Posterior vena cava (tissue), 2 donors: ENCODE measurements at regions not wholly inside any gene's neighbourhood (a gene's known extent, or its start where the extent isn't known, plus 50 kb on each side); places are given as distances from the start of the nearest gene placed in this dataset.

Experiments
- DNase-seq: peaks from one replicate; pipeline ENCODE4 v3.0.0-alpha.2; 2020; ENCODE audit warnings: low spot score
- intact Hi-C, 2 donors: fragments of 100-400 bp; cut with DNase I; formaldehyde crosslinking; loops; one replicate each; pipeline versions ENCODE4 v1.14.1 to v1.14.2; 2022 to 2023
- donor health status: DM: yes; HTN: yes; CAD: no.
- donor health status: DM: yes; HTN: yes; CAD: no.

DNA sequence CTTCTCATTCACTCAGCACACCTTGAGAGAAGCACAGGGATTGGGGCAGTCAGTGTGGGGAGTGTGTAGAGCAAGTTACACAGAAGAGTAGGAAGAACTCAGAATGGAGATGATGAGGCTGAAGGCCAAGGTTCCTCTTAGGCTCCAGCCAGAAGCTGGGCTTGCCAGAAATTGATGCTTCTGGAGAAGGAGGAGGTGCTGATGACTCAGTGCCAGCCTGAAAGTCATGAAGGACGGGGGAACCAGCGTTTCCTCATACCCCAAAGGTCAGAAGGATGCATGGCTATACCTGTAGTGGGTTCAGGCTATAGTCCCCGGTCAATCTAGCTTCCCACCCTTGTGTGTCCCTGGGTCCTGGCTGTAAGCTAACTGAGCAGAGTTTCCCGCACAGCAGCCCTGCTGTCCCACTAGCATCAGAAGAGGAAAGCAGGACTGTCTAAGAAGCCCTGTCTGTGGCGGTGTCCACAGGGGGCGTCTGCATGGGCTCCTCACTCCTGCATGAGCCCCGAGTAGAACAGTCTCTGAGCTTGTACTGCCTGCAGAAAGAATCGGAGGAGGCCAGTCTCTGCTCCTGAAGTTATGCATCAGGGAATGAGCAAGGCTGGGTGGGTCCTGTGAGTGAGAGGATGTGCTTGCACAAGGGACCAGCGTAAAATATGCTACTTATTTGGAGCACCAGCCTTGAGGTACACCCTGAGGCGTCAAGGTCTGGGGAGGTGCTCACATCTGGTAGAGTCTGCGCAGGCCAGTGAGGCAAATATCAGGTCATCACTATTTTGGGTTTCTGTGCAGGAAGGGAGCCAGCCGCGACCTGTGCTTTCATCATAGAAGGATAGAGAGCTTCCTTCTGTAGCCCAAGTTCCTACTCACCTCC lies 148.5 kb downstream of the MRPL14 start:
- intact Hi-C loops, result no loop called here
- DNase-seq, result peak; percentile 73

DNA sequence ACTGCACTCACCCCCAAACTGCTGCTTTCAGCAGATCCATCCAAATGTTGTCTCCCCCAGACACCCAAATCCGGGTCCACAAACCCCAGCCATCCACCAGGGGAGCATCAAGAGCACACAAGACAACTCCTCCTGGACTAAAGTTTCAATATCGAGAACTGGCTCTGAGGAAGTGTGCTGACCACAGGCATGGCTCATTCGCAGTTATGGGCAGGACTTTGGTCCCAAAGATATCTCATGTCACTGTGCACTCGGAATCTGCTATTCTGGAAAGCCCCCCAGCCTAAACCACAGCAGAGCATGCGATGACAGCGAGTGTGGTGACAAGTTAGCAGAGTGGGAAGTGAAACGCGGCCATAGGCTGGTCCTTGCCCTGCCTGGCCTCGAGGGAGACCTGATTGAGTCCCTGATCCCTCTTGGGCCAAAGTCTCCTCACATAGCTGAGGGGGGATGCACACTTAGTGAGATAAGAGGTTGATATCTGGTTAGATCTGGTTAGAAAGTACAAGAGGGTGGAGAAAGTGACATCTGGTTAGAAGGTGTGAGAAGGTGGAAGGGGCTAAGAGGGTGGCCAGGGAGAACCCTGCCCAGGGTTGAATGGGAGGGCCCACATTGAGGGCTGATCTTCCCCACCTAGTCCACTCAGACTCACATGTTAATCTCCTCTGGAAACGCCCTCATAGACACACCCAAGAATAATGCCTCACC lies 149.7 kb downstream of the MRPL14 start:
- DNase-seq, result peak; percentile 38
- intact Hi-C loops, result no loop called here

DNA sequence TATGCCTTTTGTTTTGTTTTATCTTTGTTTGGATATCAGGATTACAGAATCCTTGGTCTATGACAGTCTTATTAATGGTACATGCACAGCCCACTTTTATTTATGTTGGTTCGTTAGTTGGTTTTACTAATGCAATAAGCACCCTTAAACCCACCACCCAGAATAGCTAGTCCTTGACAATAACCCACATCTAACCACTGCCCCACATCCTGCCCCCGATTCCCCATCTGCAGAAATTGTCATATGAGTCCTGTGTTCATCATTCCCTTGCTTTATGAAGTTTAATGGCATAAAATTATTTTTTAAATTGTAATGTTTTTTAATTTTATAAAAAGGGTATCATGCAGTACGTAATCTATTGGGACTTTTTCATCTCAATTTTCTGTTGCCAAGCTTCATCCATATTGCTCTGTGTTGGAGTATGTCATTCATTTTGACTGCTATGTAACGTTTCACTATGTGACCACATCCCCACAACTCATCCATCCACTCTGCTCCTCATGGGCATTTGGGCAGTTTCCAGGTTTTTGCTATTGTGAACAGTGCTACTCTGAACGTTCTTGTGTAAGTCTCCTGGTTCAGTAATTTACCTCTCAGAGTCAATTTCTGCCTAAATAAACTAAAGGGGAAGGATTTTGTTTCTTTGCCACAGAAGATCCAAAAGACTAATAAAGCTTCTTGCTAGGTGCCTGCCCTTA lies 150.4 kb downstream of the MRPL14 start:
- intact Hi-C loops, result no loop called here
- DNase-seq, result peak; percentile 5

DNA sequence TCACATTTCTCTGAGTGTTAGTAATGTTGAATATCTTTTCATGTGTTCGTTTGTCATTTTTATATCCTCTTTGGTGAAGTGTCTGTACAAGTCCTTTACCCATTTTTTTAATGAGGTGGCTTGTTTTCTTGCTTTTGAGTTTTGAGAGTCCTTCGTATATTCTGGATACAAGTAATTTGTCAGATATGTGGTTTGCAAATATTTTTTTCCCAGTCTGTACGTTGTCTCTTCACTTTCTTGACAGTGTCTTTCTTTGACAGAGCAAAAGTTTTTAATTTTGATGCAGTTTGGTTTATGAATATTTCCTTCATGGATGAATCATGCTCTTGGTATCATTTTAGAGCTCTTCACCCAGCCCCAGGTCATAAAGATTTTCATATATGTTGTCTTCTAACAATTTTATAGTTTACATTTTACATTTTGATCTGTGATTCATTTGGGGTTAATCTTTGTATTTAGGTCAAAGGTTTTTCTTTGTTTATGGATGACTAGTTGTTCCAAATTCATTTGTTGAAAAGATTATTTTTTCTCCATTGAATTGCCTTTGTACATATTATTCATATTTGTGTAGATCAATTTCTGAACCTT lies 152.5 kb downstream of the MRPL14 start:
- intact Hi-C loops, result no loop called here
- DNase-seq, result no peak

DNA sequence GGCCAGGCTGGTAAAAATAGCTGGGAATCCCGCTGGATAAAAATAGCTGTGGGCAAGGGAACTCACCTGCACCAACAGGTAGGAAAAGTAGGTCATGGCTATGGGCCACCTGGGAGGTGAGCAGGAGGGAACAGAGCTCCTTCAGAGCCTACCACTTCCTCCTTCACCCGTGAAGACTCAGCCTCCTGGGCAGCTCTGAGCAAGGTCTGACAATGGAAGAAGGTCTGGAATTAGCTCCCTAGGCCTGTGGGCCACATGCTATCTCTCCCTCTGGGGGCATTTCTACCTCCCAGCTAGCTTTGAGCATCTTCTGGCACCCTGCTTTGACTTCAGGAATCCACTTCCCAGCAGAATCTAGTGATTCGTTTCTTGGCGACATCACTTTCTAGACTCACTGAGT lies 153.9 kb downstream of the MRPL14 start:
- no peak for DNase-seq
- intact Hi-C loops, result no loop called here

DNA sequence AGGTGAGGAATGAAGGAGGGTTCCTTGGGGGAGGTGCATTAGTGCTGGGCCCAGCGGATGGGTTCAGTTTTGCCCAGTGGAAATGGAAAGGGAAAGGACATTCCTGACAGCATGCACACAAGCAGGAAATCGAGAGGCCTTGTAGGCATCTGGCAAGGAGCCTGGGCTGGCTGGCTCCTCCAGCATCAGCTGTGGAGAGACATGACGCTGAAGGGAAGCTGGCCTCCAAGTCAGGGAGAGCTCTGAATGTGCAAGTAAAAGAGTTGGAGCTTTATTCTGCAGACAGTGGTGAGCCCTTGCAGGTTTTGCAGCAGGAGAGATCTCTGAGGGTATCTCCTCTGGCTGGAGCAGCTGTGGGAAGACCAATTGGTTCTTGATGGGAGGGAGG lies 154.3 kb downstream of the MRPL14 start:
- peak; percentile 94 for DNase-seq
- intact Hi-C loops, result no loop called here

DNA sequence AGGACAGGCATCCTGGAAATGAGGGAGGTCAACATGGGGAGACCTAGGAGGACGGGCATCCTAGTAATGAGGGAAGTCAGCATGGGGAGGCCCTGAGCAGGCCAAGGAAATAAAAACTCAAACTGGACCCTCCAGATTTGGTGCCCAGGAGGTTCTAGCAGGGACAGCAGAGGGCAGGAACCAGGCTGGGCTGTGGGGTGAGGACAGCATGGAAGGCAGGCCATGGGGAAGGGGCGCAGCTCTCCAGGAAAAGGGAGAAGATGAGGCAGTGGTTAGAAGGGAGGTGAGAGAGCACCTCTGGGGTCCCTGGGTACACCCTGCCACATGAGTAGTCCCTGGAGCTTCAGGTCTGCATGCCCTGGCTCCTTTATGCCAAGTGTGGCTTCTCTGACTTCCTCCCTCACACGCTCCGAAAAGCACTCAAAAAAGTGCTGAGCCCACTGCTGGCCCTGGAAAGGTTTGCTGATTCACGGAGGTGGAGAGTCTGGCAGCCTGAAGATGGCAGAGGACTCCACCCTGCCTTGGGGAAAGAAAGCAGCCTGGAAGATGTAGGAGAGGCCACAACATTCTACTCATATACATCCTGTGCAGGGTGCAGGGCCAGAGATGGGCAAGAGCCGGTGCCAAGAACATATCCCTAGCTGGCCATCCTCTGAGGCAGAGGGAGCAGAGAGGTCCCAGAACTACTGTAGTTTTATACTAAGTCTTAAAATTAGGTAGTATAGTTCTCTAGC lies 154.9 kb downstream of the MRPL14 start:
- intact Hi-C loops, result no loop called here
- no peak for DNase-seq

DNA sequence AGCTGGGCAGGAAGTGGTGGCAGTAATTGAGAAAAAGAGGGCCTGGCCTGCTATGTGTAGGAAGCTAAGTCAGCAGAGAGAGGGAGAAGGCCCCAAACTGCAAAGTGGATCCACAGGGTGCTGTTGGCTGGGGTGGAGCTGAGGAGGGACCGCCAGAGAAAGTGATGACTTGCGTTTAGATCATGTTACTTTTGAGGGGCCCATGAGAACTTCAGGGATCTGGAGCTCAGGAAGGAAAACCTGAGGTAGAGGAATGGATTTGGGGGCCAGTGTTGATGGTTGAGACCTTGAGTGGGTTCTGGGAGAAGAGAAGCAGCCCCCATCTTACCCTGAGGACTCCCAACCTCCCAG lies 155.5 kb downstream of the MRPL14 start:
- no peak for DNase-seq
- intact Hi-C loops, result no loop called here

DNA sequence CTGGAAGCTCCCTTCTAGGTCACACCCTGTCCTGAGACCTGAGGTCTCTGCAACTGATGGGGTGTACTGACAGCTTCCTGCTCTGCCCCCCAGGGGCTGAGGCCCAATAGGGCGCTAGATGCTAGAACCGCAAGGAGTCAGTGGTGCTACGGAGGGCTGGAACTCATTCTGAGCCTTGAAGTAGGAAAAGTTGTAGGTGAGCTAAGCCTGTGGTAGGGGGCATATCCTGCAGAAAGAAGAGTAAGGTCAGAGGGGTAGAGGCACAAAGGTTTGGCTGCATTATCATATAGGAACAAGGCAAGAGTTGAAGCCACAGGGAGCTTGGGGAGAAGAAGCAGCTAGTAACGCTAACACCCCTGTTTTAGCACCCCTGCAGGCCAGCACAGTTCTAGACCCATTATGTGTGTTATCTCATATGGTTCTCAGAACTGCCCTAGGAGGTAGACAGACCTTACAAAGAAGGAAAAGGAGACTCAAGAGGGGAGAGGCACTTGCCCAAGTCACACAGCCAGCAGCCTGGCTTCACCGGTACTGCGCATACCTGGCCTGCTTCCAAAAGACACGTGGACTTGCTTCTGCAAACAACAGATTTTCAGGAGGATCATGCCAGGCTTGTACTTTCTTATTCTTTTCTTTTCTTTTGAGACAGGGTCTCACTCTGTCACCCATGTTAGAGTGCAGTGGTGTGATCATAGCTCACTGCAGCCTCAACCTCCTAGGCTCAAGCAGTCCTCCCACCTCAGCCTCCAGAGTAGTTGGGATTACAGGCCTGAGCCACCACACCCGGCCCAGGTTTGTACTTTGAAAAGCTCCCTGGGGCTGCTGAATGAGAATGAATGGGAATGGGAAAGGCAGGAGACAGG lies 156.1 kb downstream of the MRPL14 start:
- intact Hi-C loops, result no loop called here
- DNase-seq, result no peak

DNA sequence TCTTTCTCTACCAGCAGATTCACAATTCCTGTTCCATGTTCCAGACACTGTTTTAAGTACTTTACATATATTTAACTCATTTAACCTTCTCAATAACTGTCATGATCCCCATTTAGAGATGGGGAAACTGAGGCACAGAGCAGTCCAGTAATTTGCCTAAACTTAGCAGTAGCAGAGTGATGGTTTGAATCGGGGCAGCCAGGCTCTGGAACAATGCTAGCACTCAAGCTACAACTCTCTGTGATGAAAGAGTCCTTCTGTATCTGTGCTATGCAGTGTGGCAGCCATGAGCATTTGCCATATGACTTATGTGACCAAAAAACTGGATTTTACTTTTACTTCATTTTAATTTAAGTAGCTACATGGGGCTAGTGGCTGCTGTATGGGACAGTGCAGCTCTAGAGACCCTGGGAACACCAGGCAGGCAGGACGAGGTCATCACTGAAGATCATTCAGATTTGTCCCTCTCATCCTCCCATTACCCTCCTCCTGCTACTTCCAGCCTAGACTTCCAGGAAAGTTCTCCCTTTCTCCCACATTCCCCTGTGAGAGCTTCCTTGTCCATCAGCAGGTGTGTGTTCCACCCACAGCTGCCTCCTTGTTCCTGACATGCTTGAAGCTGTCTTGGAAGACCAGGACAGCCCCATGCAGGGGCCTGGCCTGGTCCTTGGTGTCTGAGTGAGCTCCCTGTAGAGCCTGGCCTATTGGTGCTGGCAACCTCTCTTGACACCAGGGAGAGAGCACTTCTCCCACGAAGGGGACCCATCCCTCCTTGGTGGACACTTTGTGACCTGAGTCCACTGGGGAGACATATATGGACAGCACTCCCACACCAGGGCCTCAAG lies 157.0 kb downstream of the MRPL14 start:
- no peak for DNase-seq
- intact Hi-C loops, result no loop called here

DNA sequence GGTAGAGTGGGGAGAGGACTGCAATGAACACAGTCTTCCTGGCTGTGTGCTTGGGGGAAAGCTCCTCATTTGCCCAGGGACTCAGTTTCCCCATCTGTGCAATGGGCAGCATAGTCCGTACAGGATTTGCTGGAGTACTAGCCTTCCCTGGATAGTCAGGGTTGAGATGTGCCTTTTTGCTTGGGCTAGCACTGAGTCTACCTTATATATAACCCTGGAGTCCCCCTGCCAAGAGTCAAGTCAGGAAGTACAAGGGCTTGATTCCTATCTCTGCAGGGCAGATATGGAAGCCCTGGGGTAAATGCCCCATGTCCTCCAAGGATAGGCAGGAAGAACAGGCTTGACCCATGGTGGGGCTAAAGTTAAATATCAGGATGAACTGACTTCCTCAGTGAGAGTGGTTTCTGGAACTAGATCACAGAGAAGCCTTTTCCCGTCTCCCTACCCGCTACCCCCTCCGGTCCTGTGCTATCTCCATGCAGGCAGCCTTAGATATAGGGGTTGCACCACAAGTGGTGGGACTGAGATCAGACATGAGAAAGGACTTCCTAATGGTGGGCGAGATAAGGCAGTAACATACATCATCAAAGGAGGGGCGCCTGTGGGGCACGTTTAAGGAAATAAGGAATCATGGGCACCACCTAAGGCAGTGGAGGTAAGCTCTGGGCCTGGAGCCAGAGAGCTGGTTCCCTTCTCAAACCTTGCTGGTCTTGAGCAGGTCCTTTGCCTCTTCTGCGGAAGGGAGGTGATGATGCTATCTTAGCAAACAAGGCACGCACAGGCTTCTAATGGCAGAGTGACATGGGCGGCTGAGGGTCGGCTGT lies 157.9 kb downstream of the MRPL14 start:
- intact Hi-C loops, result no loop called here
- no peak for DNase-seq

DNA sequence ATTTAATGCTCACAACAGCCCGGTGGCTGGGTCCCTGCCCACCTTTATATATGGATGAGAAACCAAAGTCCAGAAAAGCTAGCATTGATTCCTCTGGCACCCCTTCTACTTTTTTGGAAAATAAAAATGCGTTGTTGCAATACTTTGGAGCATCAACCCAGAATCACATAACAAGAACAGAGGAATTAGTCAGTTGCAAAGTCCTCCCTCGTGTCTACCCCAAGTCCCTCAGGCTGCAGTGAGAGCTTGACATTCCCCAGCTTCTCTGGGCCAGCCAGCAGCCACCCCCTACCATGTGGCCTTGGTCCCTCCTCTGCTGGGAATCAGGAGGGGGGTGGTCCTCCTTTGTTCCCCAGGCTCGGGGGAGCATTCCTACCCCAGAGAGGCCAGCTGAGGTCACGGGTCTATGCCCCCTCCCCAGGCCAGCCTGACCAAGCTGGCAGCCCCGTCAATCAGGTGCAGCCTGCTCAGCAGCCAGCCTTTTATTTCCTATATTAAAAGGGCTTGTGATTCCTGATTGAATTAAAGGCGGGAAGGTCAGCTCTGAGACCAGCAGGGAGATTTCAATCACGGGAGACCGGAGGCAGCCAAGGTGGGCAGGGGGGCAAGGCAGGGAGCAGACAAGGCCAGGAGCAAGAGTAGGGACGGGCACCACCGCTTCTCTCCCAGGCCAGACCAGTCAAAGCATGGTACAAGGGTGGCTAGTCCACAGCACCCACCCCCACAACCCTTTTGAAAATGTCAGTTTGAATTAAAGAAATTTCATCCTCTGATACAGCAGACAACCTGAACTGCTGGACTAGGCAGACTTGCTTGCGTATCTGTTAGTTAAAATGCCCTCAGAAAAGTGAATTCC lies 158.9 kb downstream of the MRPL14 start:
- intact Hi-C loops, result no loop called here
- no peak for DNase-seq

DNA sequence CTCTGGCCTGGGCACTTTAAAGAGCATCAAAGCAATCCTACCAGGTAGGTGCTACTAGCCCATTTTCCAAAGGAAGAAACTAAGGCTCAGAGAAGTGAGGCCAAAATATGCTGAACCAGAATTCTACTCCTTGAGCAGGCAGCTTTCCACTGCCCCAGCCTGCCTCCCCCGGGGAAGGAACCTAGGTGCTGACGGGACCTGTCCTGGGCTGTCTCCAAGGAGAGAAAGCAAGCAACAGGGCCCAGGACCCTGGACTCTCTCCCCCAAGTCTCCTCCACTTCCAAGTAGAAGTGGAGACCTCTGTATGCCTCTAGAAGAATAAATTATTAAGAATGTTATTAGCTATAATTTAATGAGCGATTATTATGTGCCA lies 159.5 kb downstream of the MRPL14 start:
- intact Hi-C loops, result no loop called here
- DNase-seq, result no peak

DNA sequence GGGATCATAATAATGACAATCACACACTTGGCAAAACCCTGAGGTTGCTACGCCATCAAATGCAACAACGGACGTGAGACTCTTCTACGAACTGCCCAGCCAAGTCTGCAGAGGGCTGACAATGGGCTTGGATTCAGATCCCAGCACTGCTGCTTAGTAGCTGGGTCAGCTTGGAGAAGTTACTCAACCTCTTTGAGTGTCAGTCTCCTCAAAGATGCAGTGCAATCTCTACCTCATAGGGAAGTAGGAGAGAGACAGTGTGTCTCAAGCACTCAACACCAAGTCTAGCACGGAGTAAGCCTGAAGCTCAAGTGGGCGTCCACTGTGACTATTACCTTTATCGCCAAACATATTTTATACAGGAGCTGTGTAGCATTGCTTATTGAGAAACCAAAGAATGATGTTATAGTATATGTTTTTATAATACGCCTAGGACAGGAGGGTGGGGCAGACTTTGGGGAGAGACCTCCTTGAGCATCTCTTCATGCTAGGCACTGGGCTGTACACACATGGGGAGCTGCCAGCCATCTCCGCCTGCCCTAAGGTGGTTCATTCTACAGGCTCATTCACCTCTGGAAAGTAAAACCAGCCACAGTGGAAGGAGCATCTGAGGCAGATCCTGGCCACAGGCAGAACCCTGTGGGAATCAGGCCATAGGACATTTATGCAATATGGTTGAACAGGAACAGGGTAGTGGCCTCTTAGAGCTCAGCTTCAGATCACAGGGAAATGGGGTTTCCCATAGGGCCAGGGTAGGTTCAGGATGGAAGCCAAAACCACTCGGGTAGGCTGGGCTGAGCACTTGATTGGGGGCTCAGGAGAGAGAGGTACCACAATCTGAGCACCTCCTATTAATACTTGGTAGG lies 160.2 kb downstream of the MRPL14 start:
- no peak for DNase-seq
- intact Hi-C loops, result no loop called here

DNA sequence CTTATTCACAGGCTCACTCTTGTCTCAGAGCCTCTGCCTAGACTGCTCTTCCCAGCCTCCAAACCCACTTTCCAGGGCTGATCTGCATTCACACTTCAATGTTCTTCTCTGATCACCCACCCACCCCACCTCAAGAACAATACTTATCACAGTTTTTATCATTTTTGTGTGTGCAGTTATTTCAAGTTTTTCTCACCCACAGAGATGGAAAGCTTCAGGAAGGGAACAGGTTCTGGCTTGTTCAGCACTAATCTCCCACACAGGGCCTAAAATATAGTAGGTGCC lies 160.9 kb downstream of the MRPL14 start:
- intact Hi-C loops, result no loop called here
- DNase-seq, result no peak
